SK-N-SH treated with all-trans-retinoic acid at 6 μM for 48 hours (cell line): ENCODE measurements at regions not wholly inside any gene's neighbourhood (a gene's known extent, or its start where the extent isn't known, plus 50 kb on each side); places are given as distances from the start of the nearest gene placed in this dataset.

ENCODE experiments used
- ATAC-seq: fragments of 200-7000 bp; cut with Tn5 transposase; 3 replicates; pipeline ENCODE4 v1.9.1; 2020; ENCODE audit warnings: mild to moderate bottlenecking, moderate library complexity
- ARNTL ChIP-seq: fragments of 450-650 bp; formaldehyde crosslinking; IDR thresholded peaks from 2 replicates; pipeline ENCODE4 v1.5.0; 2020; ENCODE audit warnings: low read depth, mild to moderate bottlenecking, moderate library complexity, borderline replicate concordance
- BACH2 ChIP-seq: fragments of 250-450 bp; sonication (Bioruptor Pico); IDR thresholded peaks from 2 replicates; pipeline ENCODE4 v1.9.0; 2021; ENCODE audit warnings: mild to moderate bottlenecking, borderline replicate concordance
- CREB5 ChIP-seq: fragments of 250-450 bp; sonication (Bioruptor Pico); IDR thresholded peaks from 2 replicates; pipeline ENCODE4 v1.5.1; 2020; ENCODE audit warnings: low read depth, mild to moderate bottlenecking, moderate library complexity
- CSDC2 ChIP-seq: fragments of 250-450 bp; sonication (Bioruptor Pico); IDR thresholded peaks from 2 replicates; pipeline ENCODE4 v1.5.0; 2020; ENCODE audit warnings: mild to moderate bottlenecking, moderate library complexity
- CSRNP3 ChIP-seq: fragments of 250-450 bp; sonication (Bioruptor Pico); IDR thresholded peaks from 2 replicates; pipeline ENCODE4 v1.5.1; 2021; ENCODE audit warnings: mild to moderate bottlenecking, moderate library complexity
- ESRRG ChIP-seq: fragments of 250-450 bp; sonication (Bioruptor Pico); IDR thresholded peaks from 2 replicates; pipeline ENCODE4 v1.6.1; 2021; ENCODE audit warnings: mild to moderate bottlenecking
- GLIS3 ChIP-seq: fragments of 250-450 bp; sonication (Bioruptor Pico); IDR thresholded peaks from 2 replicates; pipeline ENCODE4 v1.5.0; 2020; ENCODE audit warnings: mild to moderate bottlenecking, moderate library complexity
- ISL1 ChIP-seq: fragments of 250-450 bp; sonication (Bioruptor Pico); IDR thresholded peaks from 2 replicates; pipeline ENCODE4 v2.1.2; 2022; ENCODE audit warnings: mild to moderate bottlenecking, moderate library complexity
- OSR1 ChIP-seq: fragments of 250-450 bp; sonication (Bioruptor Pico); IDR thresholded peaks from 2 replicates; pipeline ENCODE4 v1.8.0; 2022; ENCODE audit warnings: moderate library complexity, mild to moderate bottlenecking, inconsistent platforms
- PATZ1 ChIP-seq: fragments of 250-450 bp; sonication (Bioruptor Pico); IDR thresholded peaks from 2 replicates; pipeline ENCODE4 v1.8.0; 2020; ENCODE audit warnings: mild to moderate bottlenecking, moderate library complexity, borderline replicate concordance
- PPARA ChIP-seq: fragments of 250-450 bp; sonication (Bioruptor Pico); IDR thresholded peaks from 2 replicates; pipeline ENCODE4 v1.5.0; 2020; ENCODE audit warnings: mild to moderate bottlenecking, borderline replicate concordance
- TCF4 ChIP-seq: fragments of 250-450 bp; sonication (Bioruptor Pico); IDR thresholded peaks from 2 replicates; pipeline ENCODE4 v1.8.0; 2021; ENCODE audit warnings: mild to moderate bottlenecking, moderate library complexity, borderline replicate concordance
- TOX ChIP-seq: fragments of 250-450 bp; sonication (Bioruptor Pico); IDR thresholded peaks from 2 replicates; pipeline ENCODE4 v1.8.0; 2021; ENCODE audit warnings: mild to moderate bottlenecking, moderate library complexity, borderline replicate concordance
- TSHZ2 ChIP-seq: fragments of 250-450 bp; sonication (Bioruptor Pico); IDR thresholded peaks from 2 replicates; pipeline ENCODE4 v1.5.0; 2020; ENCODE audit warnings: mild to moderate bottlenecking, moderate library complexity
- ZC3H10 ChIP-seq: fragments of 250-450 bp; sonication (Bioruptor Pico); IDR thresholded peaks from 2 replicates; pipeline ENCODE4 v1.5.1; 2021; ENCODE audit warnings: mild to moderate bottlenecking, moderate library complexity
- ZFP3 ChIP-seq: fragments of 250-450 bp; sonication (Bioruptor Pico); IDR thresholded peaks from 2 replicates; pipeline ENCODE4 v1.5.0; 2020; ENCODE audit warnings: mild to moderate bottlenecking, moderate library complexity
- ZFP30 ChIP-seq: fragments of 450-650 bp; formaldehyde crosslinking; IDR thresholded peaks from 2 replicates; pipeline ENCODE4 v1.5.0; 2022; ENCODE audit warnings: mild to moderate bottlenecking, moderate library complexity
- ZNF565 ChIP-seq: fragments of 450-650 bp; formaldehyde crosslinking; conservative IDR thresholded peaks from 2 replicates; pipeline ENCODE4 v1.5.0; 2020; ENCODE audit warnings: low read depth, mild to moderate bottlenecking, moderate library complexity
- ZNF70 ChIP-seq: fragments of 450-650 bp; formaldehyde crosslinking; IDR thresholded peaks from 2 replicates; pipeline ENCODE4 v1.5.0; 2020; ENCODE audit warnings: mild to moderate bottlenecking, moderate library complexity
- ZNF8 ChIP-seq: fragments of 450-650 bp; formaldehyde crosslinking; IDR thresholded peaks from 2 replicates; pipeline ENCODE4 v1.5.0; 2020; ENCODE audit warnings: mild to moderate bottlenecking, moderate library complexity

GRCh38 chr9:29656641-29657406 is 2083.5 kb upstream of the C9orf72 start:
- ATAC-seq, result no peak
- TF ChIP-seq ZFP30 (CRISPR knock-in tag), result no peak
- no peak for TF ChIP-seq CSRNP3
- no peak for TF ChIP-seq BACH2 (CRISPR knock-in tag)
- TF ChIP-seq ZNF565 (CRISPR knock-in tag), result no peak
- TF ChIP-seq PPARA (CRISPR knock-in tag), result no peak
- no peak for TF ChIP-seq ZNF70 (CRISPR knock-in tag)
- no peak for TF ChIP-seq TCF4
- no peak for TF ChIP-seq ZFP3 (CRISPR knock-in tag)
- TF ChIP-seq TSHZ2, result no peak
- TF ChIP-seq ISL1 (CRISPR knock-in tag), result no peak
- no peak for TF ChIP-seq CREB5 (CRISPR knock-in tag)
- TF ChIP-seq ESRRG, result no peak

GRCh38 chr9:29657821-29658220 is 2084.5 kb upstream of the C9orf72 start:
- no peak for ATAC-seq
- no peak for TF ChIP-seq ZFP30 (CRISPR knock-in tag)
- no peak for TF ChIP-seq CSRNP3
- no peak for TF ChIP-seq ZC3H10
- TF ChIP-seq CREB5 (CRISPR knock-in tag), result no peak
- TF ChIP-seq ESRRG, result no peak
- no peak for TF ChIP-seq GLIS3 (CRISPR knock-in tag)
- no peak for TF ChIP-seq ZNF565 (CRISPR knock-in tag)
- no peak for TF ChIP-seq CSDC2 (CRISPR knock-in tag)
- TF ChIP-seq ZNF8 (CRISPR knock-in tag), result no peak
- TF ChIP-seq ZFP3 (CRISPR knock-in tag), result no peak

- TF ChIP-seq TSHZ2 (no peak), ARNTL (CRISPR knock-in tag) (no peak), CSDC2 (CRISPR knock-in tag) (no peak), ZC3H10 (no peak), OSR1 (CRISPR knock-in tag) (no peak), GLIS3 (CRISPR knock-in tag) (no peak), PPARA (CRISPR knock-in tag) (no peak), ISL1 (CRISPR knock-in tag) (no peak), PATZ1 (CRISPR knock-in tag) (no peak), TOX (no peak)
- TF ChIP-seq, all 23 proteins: peak for 0
- ATAC-seq, result no peak
These were observed 2085.7 kb upstream of the C9orf72 start for GRCh38 chr9:29659014-29659413.
